D721Med (cell line): ENCODE measurements at regions not wholly inside any gene's neighbourhood (a gene's known extent, or its start where the extent isn't known, plus 50 kb on each side); places are given as distances from the start of the nearest gene placed in this dataset.

Source experiments
- DNase-seq: peaks from one replicate; pipeline ENCODE4 v3.0.0; 2011; ENCODE audit warnings: low spot score; ENCODE audit not compliant: insufficient read length
- FAIRE-seq: peaks from 2 replicates; lab custom pipeline; 2011; peaks lifted over from hg19 to GRCh38; lab: Jason Lieb, UNC
- CTCF ChIP-seq: IDR thresholded peaks from 2 replicates; pipeline ENCODE4 v1.5.1; 2012; ENCODE audit warnings: mild to moderate bottlenecking, control low read depth; ENCODE audit not compliant: insufficient read depth; ENCODE audit errors: missing control alignments

- TF ChIP-seq CTCF, result no peak
- FAIRE-seq (no peak), DNase-seq (no peak)
Measured at GRCh38 chr12:20283482-20283881, 84.9 kb upstream of the PDE3A start.

- DNase-seq (no peak), FAIRE-seq (no peak)
- TF ChIP-seq CTCF, result no peak
Measured at GRCh38 chr12:20289520-20289919, 78.8 kb upstream of the PDE3A start.

- TF ChIP-seq CTCF, result no peak
- no peak for DNase-seq
- no peak for FAIRE-seq
Measured at GRCh38 chr12:20300457-20300856, 67.9 kb upstream of the PDE3A start.

GRCh38 chr12:20305470-20305869, 62.9 kb upstream of the PDE3A start:
- FAIRE-seq, result no peak
- TF ChIP-seq CTCF, result no peak
- DNase-seq, result no peak

- TF ChIP-seq CTCF, result no peak
- DNase-seq, result no peak
- FAIRE-seq, result no peak
Measured at GRCh38 chr12:20309504-20310148, 58.7 kb upstream of the PDE3A start.

- DNase-seq, result no peak
- TF ChIP-seq CTCF, result no peak
- FAIRE-seq, result no peak
Measured at GRCh38 chr12:20314328-20314727, 54.0 kb upstream of the PDE3A start.

- TF ChIP-seq CTCF, result no peak
- no peak for FAIRE-seq
Measured at GRCh38 chr12:20317554-20317953, 50.8 kb upstream of the PDE3A start.

More at GRCh38 chr12:20317554-20317953, 50.8 kb upstream of the PDE3A start:
- no peak for DNase-seq
